Breast epithelium (tissue), 3 donors: ENCODE measurements at regions not wholly inside any gene's neighbourhood (a gene's known extent, or its start where the extent isn't known, plus 50 kb on each side); places are given as distances from the start of the nearest gene placed in this dataset.

ENCODE experiments used
- CTCF ChIP-seq, 3 donors: fragments of 450-650 bp; IDR thresholded peaks; one replicate each; pipeline ENCODE4 v1.5.1; 2016 to 2017; ENCODE audit warnings: antibody characterized with exemption in 3 of 3, mild to moderate bottlenecking in 3 of 3, moderate library complexity in 3 of 3
- POLR2A ChIP-seq: fragments of 450-650 bp; IDR thresholded peaks from one replicate; pipeline ENCODE4 v1.6.1; 2016; ENCODE audit warnings: antibody characterized with exemption, mild to moderate bottlenecking, moderate library complexity
- POLR2AphosphoS5 ChIP-seq, 3 donors: sonication (generic); formaldehyde crosslinking; IDR thresholded peaks; one replicate each; pipeline ENCODE4 v1.6.1; 2017; ENCODE audit warnings: antibody characterized with exemption in 3 of 3

- TF ChIP-seq CTCF (IDR thresholded peaks at IDR 0.05) (no peak), POLR2A (no peak), POLR2AphosphoS5 (IDR thresholded peaks at IDR 0.05) (no peak)
Observed at GRCh38 chr22:34306361-34306760, 386.1 kb upstream of the LARGE1 start.
